ENCODE measurements at regions not wholly inside any gene's neighbourhood (a gene's known extent, or its start where the extent isn't known, plus 50 kb on each side); places are given as distances from the start of the nearest gene placed in this dataset.
"Not testable (repeated sequence)": the region's sequence is repeated elsewhere in the genome, so short reads cannot be mapped to it uniquely, and the experiment has no call there.

DNA sequence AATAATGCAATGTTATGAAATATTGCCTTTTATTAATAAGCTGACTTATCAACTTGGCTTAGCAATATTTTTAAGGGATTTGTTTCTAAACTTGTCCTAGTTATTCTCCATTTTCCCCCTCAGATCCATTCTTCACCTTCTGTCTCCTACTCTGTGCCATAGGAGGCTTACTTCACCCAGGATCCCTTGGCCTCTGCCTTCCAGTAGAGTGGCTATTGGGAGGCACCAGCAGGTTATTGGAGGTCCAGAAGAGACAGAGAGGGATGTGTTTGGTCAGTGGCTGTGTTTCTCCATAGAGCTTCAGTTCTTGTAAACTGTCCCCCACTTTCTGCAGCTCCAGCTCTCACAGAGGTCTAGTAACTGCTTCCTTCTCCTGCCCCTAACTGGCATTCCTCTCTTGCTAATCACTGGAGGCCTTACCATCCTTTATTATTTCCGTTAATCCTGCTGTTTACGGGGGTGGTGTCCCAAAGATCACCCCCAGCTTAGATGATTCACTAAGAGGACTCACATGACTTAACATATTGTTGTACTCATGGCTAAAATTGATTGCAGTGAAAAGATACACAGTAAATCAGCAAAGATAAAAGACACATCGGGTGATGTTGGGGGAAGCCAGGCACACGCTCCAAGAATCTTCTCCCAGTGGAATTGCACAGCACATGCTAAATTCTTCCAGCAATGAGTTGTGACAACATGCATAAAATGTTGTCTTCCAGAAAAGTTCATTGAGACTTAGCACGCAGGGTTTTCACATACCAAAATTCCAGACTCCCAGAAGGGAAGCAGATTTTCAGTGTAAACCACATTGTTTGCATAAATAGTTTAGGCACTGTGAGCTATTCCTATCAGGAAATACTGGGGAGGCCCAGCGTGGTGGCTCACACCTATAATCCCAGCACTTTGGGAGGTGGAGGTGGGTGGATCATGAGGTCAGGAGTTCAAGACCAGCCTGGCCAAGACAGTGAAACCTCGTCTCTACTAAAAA lies 67.5 kb downstream of the RPL22L1 start:
- POLR2A ChIA-PET, result no interaction called here
- H3K4me1 Mint-ChIP-seq, result no peaks in the 10 kb centered on the region
- H3K9me3 Mint-ChIP-seq, result peaks cover 0 to 4% (median 0%) of the 10 kb centered on the region in 9 donors
- H3K36me3 Mint-ChIP-seq, result no peaks in the 10 kb centered on the region
- peaks cover 19 to 44% (median 30%) of the 10 kb centered on the region in 5 donors for H3K27me3 Mint-ChIP-seq
- no peak overlapping the region for H3K27ac Mint-ChIP-seq
- no peak overlapping the region for H3K4me3 Mint-ChIP-seq
- ATAC-seq (no peak), DNase-seq (no peak)

DNA sequence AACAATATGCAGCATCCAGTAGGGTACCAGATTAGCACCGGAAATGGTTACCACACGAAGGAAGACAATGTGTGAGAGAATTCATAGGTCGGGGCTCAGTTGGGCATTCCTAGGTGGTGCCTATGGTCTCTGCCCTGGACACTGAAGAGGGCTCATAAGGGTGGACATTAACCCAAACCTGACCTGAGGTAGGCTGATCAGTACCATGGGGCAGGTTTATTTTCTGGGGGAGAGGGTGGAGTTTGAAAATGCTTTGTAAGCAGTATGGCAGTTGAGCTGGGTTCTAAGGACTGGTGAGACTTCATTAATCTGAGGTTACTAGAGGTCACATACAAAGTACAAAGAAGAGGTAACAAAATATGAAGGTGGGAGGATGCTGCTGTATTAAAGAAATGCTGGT lies 68.4 kb downstream of the RPL22L1 start:
- Mint-ChIP-seq H3K27ac (no peak overlapping the region), H3K4me1 (no peaks in the 10 kb centered on the region), H3K4me3 (no peak overlapping the region), H3K27me3 (peaks cover 19 to 44% (median 30%) of the 10 kb centered on the region in 5 donors), H3K9me3 (peaks cover 0 to 8% (median 0%) of the 10 kb centered on the region in 9 donors), H3K36me3 (no peaks in the 10 kb centered on the region)
- ATAC-seq (no peak), DNase-seq (no peak)
- POLR2A ChIA-PET, result no interaction called here

DNA sequence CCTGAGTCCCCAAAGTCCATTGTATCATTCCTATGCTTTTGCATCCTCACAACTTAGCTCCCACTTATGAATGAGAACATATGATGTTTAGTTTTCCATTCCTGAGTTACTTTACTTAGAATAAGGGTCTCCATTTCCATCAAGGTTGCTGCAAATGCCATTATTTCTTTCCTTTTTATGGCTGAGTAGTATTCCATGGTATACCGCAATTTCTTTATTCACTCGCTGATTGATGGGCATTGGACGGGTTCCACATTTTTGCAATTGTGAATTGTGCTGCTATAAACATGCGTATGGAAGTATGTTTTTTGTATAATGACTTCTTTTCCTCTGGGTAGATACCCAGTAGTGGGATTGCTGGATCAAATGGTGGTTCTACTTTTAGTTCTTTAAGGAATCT lies 69.7 kb downstream of the RPL22L1 start:
- ATAC-seq, POLR2A ChIA-PET, DNase-seq, H3K9me3 Mint-ChIP-seq, H3K27ac Mint-ChIP-seq, H3K4me3 Mint-ChIP-seq, H3K36me3 Mint-ChIP-seq, H3K4me1 Mint-ChIP-seq: not testable (repeated sequence)
- peaks cover 19 to 43% (median 31%) of the 10 kb centered on the region in 5 donors for H3K27me3 Mint-ChIP-seq

DNA sequence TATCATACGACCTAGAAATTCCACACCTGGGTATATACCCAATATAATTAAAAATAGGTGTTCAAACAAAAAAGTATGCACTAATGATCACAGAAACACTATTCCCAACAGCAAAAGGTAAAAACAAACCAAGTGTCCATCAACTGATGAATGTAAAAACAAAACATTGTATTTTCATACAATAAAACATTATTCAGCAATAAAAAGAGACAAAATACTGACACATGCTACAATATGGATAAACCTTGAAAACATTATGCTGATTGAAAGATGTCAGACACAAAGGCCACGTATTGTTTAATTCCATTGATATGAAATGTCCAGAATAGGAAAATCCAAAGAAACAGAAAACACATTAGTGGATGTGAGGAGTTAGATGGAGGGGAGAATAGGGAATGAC lies 71.0 kb downstream of the RPL22L1 start:
- POLR2A ChIA-PET, result no interaction called here
- H3K36me3 Mint-ChIP-seq, result peaks cover 0 to 2% (median 0%) of the 10 kb centered on the region in 3 donors
- no peak overlapping the region for H3K27ac Mint-ChIP-seq
- peaks cover 15 to 35% (median 22%) of the 10 kb centered on the region in 5 donors for H3K27me3 Mint-ChIP-seq
- peaks cover 0 to 8% (median 0%) of the 10 kb centered on the region in 9 donors for H3K9me3 Mint-ChIP-seq
- ATAC-seq (no peak), DNase-seq (no peak)
- H3K4me3 Mint-ChIP-seq, result no peak overlapping the region
- H3K4me1 Mint-ChIP-seq, result no peaks in the 10 kb centered on the region

DNA sequence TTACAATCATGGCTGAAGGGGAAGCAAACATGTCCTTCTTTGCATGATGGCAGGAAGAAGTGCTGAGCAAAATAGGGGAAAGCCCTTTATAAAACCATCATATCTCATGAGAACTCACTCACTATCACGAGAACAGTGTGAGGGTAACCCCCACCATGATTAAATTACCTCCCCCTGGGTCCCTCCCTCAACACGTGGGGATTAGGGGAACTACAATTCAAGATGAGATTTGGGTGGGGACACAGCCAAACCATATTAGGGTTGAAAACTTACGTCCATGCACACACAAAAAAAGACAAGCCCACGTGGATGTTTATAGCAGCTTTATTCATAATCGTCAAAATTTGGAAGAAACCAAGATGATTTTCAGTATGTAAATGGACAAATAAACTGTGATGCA lies 72.3 kb downstream of the RPL22L1 start:
- peaks cover 12 to 29% (median 16%) of the 10 kb centered on the region in 5 donors for H3K27me3 Mint-ChIP-seq
- POLR2A ChIA-PET, result no interaction called here
- peaks cover 0 to 8% (median 0%) of the 10 kb centered on the region in 9 donors for H3K9me3 Mint-ChIP-seq
- H3K4me1 Mint-ChIP-seq, result no peaks in the 10 kb centered on the region
- DNase-seq (no peak), ATAC-seq (no peak)
- H3K4me3 Mint-ChIP-seq, result no peak overlapping the region
- H3K36me3 Mint-ChIP-seq, result peaks cover 0 to 2% (median 0%) of the 10 kb centered on the region in 3 donors
- no peak overlapping the region for H3K27ac Mint-ChIP-seq

DNA sequence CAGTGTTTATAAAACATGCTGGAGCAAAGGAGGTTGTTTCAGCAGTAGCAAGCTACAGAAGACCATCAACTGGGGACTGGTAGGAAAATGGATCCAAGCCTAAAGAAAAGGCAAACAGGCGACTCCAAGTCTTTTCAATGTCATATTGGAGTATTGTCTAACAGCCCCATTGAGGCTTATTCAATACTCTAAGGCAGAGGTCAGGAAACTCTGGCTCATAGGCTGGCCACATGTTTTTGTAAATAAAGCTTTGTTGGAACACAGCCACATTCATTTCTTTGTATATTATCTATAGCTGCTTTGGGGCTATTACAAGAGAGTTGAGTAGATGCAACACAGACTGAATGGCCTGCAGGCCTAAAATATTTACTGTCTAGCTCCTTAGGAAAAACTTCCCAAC lies 77.5 kb downstream of the RPL22L1 start:
- H3K4me1 Mint-ChIP-seq, result no peaks in the 10 kb centered on the region
- H3K4me3 Mint-ChIP-seq, result no peak overlapping the region
- peaks cover 0 to 7% (median 0%) of the 10 kb centered on the region in 9 donors for H3K9me3 Mint-ChIP-seq
- ATAC-seq (no peak), DNase-seq (no peak)
- peaks cover 0 to 2% (median 0%) of the 10 kb centered on the region in 3 donors for H3K36me3 Mint-ChIP-seq
- H3K27me3 Mint-ChIP-seq, result peaks cover 0 to 10% (median 4%) of the 10 kb centered on the region in 5 donors
- POLR2A ChIA-PET, result no interaction called here
- H3K27ac Mint-ChIP-seq, result no peak overlapping the region

DNA sequence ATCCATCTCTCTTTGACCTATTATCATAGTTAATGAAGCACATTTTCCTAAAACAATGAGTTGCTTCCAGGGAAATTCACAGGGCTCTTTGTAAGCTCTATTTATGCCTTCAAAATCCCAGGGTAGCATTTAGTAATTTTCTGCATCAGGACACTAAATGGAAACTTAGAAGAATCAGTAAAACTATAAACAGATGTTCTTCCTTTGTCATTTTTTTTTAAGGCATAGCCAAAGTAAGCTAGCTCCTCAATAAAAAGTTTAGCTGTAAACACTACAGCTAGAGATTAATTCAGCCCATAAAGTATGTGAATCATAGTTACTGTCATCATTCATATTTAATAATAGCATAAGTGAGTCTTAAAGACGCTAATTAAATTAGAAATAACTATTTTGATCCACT lies 79.3 kb downstream of the RPL22L1 start:
- no peak for DNase-seq
- Mint-ChIP-seq H3K4me3 (no peak overlapping the region), H3K36me3 (no peaks in the 10 kb centered on the region), H3K27ac (no peak overlapping the region), H3K27me3 (peaks cover 0 to 7% (median 4%) of the 10 kb centered on the region in 5 donors), H3K4me1 (no peaks in the 10 kb centered on the region), H3K9me3 (peaks cover 0 to 2% (median 0%) of the 10 kb centered on the region in 9 donors)
- POLR2A ChIA-PET, result no interaction called here
- no peak for ATAC-seq

DNA sequence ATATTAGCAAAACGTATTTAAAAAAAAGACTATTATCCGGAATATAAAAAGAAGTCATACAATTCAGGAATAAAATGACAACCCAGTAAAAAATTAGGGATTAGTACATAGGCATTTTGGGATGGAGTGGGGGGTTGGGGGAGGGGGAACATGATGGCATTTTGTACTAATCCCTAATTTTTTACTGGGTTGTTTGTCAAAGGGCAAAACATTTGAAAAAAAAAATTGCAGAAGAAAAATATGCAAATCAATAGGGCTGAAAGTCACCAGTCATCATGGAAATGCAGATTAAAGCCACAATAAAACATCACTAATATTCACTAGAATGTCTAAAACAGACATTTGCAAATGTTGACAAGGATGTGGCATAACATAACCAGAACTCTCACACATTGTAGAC lies 82.5 kb downstream of the RPL22L1 start:
- H3K27ac Mint-ChIP-seq, result no peak overlapping the region
- POLR2A ChIA-PET, result no interaction called here
- no peaks in the 10 kb centered on the region for H3K4me1 Mint-ChIP-seq
- H3K9me3 Mint-ChIP-seq, result peaks cover 0 to 2% (median 0%) of the 10 kb centered on the region in 9 donors
- no peak for ATAC-seq
- peaks cover 10 to 23% (median 21%) of the 10 kb centered on the region in 5 donors for H3K27me3 Mint-ChIP-seq
- H3K36me3 Mint-ChIP-seq, result no peaks in the 10 kb centered on the region
- no peak overlapping the region for H3K4me3 Mint-ChIP-seq
- DNase-seq, result no peak

DNA sequence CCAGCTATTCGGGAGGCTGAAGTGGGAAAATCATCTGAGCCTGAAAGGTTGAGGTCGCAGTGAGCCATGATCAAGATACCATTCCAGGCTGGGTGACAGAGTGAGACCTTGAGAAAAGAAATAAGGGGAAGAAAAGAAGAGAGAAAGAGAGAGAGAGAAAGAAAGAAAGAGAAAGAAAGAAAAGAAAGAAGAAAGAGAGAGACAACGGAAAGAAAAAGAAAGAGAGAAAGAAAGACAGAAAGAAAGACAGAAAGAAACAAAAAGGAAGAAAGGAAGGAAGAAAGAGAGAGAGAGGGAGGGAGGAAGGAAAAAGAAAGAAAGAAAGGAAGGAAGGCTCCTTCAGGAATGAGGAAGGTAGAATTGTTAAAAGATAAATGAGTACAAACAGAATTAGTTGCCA lies 84.5 kb downstream of the RPL22L1 start:
- peaks cover 16 to 29% (median 25%) of the 10 kb centered on the region in 5 donors for H3K27me3 Mint-ChIP-seq
- H3K36me3 Mint-ChIP-seq, result no peaks in the 10 kb centered on the region

DNA sequence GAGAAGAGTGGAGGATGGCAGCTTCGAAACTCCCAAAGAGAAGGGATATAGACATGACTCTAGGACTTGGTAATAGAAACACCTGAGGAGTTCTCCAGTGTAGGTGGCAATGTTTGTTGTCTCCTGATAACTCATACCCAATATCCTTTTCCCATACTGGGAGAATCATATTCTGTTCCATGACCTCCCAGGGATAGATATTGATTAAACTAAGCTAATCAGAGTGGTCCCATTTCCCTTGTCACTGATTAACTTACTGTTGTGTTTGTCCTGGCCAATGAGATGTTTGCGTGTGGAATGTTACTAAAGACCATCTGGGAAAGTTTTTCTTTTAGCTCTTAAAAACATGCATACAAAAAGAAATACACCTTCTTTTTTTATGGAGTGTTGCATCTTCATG lies 85.6 kb downstream of the RPL22L1 start:
- Mint-ChIP-seq H3K36me3 (no peaks in the 10 kb centered on the region), H3K9me3 (peaks cover 0 to 2% (median 0%) of the 10 kb centered on the region in 9 donors), H3K27ac (no peak overlapping the region), H3K4me1 (no peaks in the 10 kb centered on the region), H3K27me3 (peaks cover 17 to 29% (median 25%) of the 10 kb centered on the region in 5 donors), H3K4me3 (no peak overlapping the region)
- ATAC-seq, result no peak
- POLR2A ChIA-PET, result no interaction called here
- no peak for DNase-seq

More for the DNA sequence above, 84.5 kb downstream of the RPL22L1 start:
- Mint-ChIP-seq H3K27ac (no peak overlapping the region), H3K9me3 (peaks cover 0 to 2% (median 0%) of the 10 kb centered on the region in 9 donors), H3K4me1 (no peaks in the 10 kb centered on the region), H3K4me3 (no peak overlapping the region)
- DNase-seq, result no peak
- ATAC-seq, result no peak
- POLR2A ChIA-PET, result no interaction called here

DNA sequence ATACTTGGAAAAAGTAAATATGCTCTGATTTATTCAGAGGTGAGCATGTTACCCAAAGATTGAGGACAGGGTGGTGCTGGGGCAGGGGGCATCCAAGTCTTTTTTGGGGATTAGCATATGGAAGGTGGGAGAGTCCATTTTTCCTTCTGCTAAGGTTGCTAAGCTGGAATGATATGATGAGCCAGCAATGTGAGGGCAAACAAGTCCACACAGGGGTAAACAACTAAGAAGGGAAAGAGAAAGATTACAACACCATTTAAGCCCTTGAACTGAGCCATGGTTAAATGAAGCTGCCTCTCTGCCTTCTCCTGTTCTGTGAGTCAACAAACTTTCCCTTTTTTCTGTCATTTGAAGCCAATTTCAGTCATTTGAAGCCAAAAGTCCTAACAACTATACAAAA lies 89.0 kb downstream of the RPL22L1 start:
- Mint-ChIP-seq H3K36me3 (no peaks in the 10 kb centered on the region), H3K4me3 (no peak overlapping the region), H3K4me1 (no peaks in the 10 kb centered on the region), H3K27ac (no peak overlapping the region), H3K9me3 (peaks cover 0 to 4% (median 0%) of the 10 kb centered on the region in 9 donors), H3K27me3 (peaks cover 20 to 54% (median 35%) of the 10 kb centered on the region in 5 donors)
- ATAC-seq (no peak), DNase-seq (no peak)
- POLR2A ChIA-PET, result no interaction called here

DNA sequence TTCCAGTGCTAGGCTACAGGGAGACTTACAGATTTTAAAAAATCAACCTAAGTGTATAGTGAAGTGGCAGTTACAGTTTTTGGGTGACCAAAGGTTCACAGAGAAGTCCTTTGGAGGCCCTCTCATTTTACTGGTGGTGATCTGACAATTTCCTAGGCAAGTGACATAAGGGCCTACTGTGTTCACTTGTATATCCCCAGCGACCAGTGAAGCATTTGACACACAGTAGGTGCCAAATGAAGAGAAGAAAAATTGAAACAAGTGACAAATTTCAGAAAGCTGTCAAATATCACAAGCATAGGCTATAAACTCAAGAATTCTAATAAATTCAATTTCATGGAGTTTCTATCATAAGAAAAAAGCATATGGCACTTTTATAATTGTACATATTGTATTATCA lies 89.5 kb downstream of the RPL22L1 start:
- POLR2A ChIA-PET, result no interaction called here
- DNase-seq (no peak), ATAC-seq (no peak)
- no peaks in the 10 kb centered on the region for H3K4me1 Mint-ChIP-seq
- H3K27me3 Mint-ChIP-seq, result peaks cover 20 to 56% (median 34%) of the 10 kb centered on the region in 5 donors
- H3K4me3 Mint-ChIP-seq, result no peak overlapping the region
- H3K9me3 Mint-ChIP-seq, result peaks cover 0 to 4% (median 0%) of the 10 kb centered on the region in 9 donors
- H3K27ac Mint-ChIP-seq, result no peak overlapping the region
- H3K36me3 Mint-ChIP-seq, result no peaks in the 10 kb centered on the region

Data from naive thymus-derived CD8-positive, alpha-beta T cell (primary cell).